ENCODE measurements at regions not wholly inside any gene's neighbourhood (a gene's known extent, or its start where the extent isn't known, plus 50 kb on each side); places are given as distances from the start of the nearest gene placed in this dataset.

DNA sequence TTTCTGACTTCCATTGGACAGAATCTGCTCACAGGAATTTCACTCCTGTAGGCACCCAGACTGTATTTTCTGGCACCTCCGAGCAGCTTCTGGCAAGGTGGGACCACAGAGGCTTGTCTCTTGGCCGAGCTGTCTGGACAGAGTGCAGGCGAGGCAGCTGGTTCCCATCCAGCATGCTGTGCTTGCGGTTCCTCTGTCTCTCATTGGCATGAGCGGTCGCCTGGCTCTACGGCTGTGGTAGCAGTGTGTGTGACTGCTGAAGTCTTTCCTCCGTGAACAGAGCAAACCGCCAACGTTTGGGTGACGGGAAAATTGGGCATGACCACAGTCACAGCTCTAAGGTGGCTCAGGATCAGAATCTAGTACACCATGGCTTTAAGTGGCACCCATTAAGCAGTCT lies 411.7 kb upstream of the NETO1 start:
- peak; percentile 94 for DNase-seq

DNA sequence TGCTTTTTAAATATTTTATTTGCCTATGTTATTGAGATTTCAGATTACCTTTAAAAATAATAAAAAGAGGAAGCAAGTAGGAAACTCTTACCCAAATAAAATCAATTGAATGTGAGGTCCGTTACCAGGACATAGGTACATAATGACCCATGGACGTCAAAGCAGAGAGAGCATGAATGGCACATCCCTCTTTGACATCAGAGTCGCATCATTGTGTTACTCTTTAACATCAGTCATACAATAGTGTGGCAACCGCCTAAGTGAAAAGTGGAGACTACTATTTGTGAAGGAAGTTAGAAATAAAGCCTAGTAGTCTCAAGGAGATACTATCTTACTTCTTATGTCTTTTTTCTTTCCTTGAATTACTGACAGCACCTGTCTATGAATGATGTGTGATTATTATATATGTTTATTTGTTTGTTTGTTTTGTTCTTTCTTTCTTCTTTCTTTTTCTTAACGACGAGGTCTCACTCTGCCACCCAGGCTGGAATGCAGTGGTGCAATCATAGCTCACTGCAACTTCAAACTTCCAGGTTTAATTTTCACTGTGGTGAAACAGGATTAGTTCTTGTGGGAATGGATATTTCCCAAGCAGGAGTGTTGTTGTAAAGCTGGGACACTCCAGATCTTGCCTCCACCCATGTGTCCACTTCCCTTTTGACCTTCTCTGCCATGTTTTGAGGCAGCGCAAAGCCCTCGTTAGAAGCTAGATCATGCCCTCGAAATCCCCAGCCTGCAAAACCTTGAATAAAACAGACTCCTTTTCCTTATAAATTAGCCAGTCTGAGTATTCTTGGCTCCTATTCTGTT lies 407.2 kb upstream of the NETO1 start:
- no peak for DNase-seq

DNA sequence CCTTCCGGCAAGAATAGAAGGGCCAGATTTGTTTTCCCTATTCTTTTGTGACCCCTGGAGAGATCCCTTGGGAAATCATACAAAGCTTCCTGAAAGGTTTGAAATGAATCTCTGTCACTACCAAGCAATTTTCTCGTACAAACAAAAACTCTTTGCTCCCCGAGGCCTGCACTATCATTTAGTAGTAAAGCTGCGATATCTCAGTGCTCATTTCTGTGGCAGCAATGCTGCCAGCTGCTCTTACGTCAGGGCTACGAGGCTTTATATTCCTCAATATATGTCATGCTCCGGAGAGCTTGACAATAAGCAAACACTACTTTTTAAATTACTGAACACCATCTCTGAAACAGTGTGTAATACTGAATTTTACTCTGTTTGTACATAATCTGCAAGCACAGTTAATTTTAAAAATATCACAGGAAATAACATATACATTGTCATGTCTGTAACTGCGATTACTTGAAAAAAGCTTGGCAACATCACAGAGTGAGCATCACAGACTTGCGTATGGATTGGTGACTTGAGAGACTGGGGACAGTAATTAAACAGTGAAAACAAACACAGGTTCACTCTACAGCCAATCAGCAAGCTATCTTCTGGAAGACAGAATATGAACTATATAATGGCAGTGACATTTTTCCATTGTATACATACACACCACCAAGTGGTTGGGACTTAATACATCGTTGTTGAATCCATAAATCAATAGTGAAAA lies 403.3 kb upstream of the NETO1 start:
- DNase-seq = peak; percentile 90

DNA sequence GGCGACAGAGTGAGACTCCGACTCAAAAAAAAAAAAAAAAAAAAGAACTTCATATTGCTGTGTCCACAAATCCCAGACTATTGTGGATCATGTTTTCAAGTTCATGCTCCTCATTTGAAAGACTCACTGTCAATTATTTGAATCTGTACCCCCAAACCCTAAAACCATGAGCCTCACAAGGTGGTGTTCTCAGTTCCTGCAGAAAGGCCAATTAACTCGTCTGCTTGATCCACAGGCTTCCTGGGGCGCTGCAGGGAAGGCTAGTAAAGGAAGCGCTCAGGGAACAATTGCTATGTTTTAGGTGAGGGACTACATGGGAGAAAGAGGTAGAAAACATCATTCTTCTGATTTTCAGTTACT lies 396.8 kb upstream of the NETO1 start:
- no peak for DNase-seq

DNA sequence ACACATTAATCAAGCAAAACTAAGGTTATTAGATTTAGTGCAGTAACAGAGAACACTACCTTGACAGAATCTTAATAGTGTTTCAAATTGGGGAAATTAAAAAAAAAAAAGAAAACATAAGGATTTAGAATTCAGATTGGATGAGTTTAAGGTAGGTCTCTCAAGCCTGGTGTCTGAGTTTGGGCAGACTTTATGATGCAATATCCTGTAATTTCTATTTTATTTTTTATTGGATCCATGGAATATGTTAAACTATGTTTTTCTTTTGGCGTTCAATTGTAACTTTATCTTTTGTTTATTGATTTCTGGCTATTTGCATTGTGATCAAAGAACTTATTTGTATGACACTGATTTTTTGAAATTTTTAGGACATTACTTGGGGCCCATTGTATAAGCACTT lies 394.1 kb upstream of the NETO1 start:
- no peak for DNase-seq

DNA sequence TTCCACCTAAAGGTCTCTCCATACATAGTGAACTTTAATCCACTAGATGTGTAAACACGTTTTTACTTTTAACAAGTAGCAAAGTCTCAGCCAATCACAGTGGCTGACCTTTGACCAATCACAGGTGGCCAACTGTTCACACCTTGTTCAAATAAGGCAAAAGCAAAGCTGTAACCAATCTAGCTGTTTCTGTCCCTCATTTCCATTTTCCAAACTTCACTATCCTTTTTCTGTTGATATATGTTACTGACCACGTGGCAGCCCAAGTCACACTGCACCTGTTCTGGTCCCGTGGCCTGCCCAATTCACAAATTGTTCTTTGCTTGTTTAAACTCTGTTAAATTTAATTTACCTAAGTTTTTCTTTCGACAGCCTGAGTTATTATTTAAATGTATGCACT lies 393.5 kb upstream of the NETO1 start:
- DNase-seq = no peak

DNA sequence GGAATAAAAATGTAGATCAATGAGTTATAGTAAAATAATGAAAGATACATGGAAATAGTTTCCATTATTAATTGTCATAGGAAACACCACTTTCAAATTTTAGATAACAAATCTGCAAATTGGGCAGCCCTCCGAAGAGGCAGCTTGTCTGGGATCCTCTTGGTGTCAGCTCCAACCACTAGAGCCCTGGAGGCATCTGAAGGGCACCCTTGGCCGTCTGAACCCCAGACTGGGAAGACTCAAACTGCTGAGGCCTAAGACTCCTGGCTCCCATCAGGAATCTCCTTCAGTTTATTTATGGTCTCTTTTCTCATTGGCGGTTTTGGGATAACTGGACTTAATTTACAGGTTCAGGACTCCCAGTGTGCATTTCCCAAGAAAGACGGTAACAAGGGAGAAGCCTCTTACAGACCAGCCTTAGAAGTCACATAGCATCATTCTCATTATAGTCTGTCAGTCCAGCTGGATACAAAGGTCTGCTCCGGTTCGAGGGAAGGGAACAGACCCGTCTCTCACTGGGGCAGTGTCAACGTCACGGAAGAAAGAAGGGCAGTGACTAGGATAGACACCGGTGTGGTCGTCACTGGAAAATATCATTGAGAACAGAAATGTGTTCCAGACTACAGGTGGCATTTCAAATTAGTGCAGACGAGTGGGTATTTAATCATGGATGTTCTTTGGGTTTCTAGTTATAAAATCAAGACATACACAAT lies 390.7 kb upstream of the NETO1 start:
- DNase-seq = no peak

DNA sequence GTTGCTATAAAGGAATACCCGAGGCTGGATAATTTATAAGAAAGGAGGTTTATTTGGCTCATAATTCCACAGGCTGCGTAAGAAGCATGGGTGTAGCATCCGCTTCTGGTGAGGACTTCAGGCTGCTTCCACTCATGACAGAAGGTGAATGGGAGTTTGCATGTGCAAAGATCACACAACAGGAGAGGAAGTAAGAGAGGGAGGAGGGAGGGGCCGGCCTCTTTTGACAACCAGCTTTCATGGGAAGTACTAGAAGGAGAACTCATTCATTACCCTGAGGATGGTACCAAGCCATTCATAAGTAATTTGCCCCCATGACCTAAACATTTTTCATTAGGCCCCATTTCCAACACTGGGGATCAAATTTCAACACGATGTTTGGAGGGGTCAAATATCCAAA lies 386.8 kb upstream of the NETO1 start:
- no peak for DNase-seq

DNA sequence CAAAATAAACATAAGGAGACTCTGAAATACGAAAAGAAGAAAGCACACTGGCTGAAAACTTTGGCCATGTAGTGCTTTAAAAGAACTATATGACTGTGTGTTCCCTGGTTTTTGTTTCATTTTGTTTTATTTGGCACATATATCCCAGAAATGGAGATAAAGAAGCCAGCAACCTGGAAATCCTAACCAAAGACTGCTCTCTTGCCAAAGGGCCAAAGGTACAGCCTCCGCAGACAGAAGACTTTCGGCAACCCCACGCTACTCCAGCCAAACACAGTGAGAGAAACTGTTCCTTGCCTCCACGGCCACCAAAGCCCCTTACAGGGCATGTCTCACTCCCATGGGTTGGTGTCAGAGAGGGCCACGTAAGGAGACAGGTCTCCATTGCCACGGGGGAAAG lies 381.2 kb upstream of the NETO1 start:
- no peak for DNase-seq

DNA sequence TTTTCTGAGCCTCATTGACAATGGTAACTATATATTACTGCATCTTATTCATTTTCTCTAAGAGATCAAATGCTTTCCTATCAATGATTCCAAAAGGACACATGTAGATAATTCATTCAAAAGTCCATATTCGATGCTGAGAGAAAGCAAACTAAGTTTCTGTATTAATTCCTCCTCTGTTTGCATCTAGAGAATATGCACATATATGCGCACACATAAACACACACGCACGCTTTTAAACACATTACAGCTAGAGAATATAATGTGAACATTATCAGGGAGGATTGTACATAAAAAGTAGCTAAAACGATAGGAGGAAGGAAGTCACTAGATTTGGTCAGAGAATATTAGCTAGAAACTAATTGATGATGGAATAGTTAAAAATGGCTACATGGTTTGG lies 379.0 kb upstream of the NETO1 start:
- peak; percentile 32 for DNase-seq

DNA sequence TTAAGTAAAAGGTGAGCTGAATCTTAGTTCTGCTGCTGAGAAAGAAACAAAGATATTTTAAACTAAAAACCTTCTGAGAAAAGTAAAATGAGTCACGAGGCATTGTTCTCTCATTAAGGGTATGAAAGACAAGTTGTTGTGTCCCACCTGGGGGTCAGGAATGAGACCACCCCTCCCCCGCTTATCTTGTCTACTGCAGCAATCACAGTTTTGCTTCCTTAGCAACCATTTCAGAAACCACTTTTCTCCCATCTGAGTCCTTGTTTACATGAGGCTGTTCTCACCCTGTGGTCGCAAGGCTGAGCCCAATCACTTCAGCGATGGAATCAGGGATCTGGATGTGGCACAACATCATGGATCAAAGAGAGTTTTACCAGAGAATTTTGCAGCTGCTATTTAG lies 377.6 kb upstream of the NETO1 start:
- peak; percentile 96 for DNase-seq

DNA sequence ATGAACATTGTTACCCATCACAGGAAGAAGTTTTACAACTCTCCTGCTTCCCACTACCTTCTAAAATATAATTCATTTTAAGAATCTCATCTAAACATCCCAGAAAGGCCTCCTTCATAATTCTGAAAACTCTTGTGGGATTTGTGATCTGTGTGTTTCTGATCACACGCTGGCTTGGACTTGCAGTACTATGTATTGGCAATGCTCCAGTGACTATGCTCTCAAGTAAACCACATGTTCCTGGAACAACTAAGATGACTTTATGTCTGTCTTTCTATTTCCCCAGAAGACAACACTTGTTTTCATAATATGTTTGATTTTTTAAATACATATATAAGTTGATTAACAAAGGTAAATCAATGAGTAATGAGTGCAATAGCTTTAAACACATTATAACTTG lies 376.6 kb upstream of the NETO1 start:
- DNase-seq = peak; percentile 36

DNA sequence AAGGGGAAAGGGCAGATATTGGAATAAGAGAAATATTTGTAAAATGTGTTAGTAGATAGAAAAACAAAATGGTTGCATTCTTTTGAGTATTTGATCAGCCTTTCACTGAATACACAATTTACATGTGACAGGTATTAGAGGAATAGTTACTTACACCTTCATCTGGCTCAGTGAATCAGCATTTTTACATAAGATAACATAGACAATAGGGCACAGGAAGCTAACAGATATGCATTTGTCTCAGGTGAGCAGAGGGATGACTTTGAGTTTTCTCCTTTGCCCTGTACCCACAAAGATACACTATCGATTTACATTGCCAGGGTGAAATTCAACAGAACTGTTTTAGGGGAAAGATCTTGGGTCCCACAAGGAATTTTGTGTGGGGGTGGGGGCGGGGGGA lies 373.1 kb upstream of the NETO1 start:
- DNase-seq = peak; percentile 62

DNA sequence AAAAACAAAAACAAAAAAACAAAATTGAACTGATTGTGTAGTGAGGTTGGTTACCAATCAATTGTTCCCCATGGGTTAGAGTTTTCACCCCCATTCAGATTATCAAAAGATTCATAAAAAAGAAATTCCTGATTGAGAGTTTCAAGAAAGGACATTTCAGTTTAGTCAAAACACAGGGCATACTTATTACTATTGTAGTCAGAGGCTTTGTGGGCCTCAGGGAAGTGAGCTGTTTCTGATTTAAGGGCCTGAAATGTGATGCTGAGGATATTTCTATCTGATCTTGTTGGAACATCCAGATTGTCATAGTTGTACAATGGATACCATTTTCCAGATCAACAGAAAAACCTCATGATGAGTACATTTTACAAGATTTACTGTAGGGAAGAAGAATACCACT lies 368.1 kb upstream of the NETO1 start:
- peak; percentile 51 for DNase-seq

DNA sequence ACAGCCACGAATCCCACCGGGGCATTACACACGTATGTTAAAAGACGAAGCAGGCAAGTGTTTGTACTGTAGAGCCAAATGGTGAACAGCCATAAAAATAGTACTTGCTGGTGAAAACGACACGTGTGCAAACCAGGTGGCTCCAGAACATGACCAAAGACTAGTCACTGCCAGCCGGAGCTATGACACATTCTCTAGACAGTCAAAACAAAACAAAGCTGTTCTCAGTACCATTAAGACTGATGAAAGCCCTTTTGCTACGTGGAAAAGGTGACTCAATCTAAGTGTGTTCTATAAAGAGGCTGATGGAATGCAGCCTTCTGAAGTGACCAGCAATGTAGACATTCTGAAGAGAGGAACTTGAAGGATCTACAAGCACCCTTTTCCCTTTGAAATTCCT lies 367.7 kb upstream of the NETO1 start:
- DNase-seq = peak; percentile 95

DNA sequence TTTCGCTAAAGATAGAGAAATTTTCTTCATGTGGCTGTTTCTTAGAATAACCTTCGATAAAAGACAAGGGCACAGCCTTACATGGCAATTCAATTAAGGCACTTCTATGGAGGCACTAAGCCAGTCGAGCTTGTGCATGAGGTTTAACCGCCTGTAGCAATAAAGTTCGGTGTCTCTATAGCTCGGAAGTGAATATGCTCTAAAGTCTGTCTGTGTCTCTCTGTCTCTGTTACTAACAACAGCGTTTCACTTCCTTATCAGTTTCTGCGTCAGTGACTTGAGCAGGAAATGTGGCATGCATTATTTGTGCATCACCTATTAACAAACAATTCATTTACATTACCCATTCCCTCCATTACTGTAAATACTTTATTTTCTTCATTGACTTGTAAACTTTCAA lies 365.1 kb upstream of the NETO1 start:
- no peak for DNase-seq

DNA sequence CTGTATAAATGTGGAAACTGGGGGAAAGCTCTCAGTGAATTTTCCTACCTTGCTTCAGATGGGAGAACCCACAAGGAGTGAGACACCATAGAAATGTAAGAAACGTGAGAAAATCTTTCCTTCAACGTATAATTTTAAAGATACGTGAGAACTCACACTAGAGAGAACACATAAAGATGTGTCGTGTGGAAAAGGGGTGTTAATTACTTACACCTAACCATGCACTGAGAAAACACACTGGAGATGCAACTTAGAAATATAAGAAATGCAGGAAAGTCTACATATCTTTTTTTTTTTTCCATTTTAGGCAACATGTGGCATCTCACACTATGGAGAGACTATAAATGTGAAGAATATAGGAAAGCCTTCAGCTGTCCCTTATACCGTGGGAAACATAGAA lies 352.9 kb upstream of the NETO1 start:
- DNase-seq = no peak

DNA sequence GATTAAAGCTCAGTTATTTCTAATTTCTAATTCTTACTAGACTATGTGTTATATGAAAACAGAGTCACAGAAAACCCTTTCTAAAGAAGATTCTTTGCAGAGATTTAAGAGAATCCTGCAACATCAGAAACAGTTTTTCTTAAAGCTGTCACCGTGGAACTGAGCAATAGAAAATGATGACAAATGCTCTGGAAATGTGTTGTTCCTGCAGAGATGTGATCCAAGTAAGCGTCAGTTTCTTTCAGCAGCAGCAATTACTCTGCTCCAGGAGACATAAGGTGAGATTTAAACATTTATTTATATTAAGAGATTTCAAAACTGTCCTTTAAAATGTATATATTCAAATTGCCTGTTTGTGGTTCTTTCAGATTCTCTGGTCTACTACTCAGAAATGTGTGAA lies 350.5 kb upstream of the NETO1 start:
- DNase-seq = no peak

DNA sequence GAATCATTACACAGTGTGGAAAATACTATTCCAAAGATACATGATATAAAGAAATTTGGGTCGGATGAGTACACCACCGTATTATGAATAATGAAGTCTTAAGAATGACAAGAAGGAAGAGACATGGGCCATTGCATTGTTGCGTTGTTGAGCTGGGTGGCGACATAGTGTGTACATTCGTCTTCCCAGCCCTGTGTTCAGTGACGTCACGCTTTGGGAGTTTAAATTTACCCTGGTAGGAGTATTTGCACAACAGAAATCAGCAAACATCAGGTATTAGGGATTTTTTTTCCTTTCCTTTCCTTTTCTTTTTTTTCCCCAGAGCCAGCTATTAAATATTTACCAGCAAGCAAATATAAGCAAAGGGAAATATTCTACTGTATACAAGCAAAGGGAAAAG lies 347.2 kb upstream of the NETO1 start:
- DNase-seq = peak; percentile 99

DNA sequence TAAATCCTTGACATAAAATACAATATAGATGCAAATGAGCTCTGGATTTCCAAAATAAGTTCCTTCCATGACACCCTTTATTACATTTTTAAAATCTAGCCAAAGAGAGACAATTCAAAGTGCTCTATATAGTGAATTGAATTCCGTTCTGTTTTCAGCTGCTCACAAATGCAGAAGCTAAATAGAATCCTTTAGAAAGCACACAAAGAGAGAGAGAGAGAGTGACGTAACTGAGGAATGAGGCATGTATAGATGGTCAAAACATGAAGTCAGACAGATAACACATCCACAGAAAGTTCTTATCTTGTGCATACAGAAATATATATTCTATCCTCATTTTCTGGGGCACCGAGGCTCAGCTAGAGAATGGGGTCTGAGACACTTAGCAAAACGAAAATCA lies 344.7 kb upstream of the NETO1 start:
- DNase-seq = no peak

DNA sequence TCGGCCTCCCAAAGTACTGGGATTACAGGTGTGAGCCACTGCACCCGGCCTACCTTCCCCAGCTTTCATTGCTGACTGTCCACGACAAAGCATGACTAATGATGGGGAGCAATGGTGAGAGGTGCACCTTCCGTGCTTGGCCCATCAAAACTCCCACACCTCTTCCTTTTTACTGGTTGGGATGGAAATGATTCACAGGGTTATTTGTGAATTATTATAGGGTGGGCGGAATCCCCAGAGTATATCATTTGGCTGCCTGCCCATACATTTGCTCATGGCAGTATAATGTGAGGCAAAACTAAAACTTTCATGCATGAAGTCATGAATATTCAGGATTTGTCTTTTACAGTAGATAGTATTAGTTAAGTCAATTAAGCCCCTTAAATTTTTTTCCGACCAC lies 334.2 kb upstream of the NETO1 start:
- no peak for DNase-seq

DNA sequence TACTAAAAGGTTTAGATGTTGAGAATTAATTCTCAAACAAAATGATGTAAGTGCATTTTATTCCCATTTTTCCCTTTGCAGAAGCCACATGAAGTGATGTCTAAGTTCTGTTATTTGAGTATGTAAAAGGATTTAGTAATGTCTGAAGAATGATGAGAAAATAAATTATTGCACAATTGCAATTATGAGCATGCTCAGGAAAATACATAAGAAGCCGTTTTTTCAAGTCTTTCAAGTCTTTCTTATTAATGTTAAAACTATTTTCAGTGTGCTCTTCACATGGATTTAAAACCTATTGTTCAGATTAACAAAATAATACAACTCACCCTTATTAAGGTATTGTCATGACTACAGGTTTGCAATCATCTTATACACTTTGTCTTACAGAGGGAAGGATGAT lies 331.4 kb upstream of the NETO1 start:
- DNase-seq = no peak

DNA sequence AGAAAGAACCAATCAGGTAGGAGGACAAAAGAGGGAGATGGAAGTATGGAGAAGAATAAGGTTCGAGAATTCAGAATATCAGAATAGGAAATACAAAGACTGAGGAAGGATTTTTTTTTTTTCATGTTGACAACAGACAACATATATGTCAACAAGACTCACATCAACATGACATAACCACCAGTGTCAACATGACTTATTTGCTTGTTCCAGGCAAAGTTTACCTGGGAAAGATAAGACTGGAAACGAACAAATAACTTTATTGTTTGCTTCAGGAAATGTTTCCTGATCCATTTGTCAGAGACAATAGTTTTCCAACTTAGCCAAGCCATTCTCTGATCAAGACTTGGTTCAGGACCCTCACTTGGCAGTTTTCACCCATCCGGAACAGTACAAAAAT lies 321.9 kb upstream of the NETO1 start:
- peak; percentile 90 for DNase-seq

DNA sequence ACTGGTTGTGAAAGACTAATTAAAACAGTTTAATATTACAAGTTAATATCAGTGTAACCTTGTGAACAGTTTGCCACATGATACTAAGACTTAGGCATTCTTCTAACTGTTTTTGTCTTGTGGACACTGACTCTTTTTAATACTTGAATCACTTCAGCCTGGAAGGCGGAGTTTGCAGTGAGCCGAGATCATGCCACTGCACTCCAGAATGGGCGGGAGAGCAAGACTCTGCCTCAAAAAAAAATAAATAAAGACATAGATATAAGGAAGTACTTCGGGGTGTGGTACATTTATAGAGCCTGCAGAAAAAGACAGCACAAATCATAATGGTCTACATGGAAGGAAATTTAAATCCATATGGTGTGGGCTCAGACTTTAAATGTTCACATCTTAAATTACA lies 300.4 kb upstream of the NETO1 start:
- peak; percentile 45 for DNase-seq

Data from DMS53 (cell line).